MG63 (cell line): ENCODE measurements at regions not wholly inside any gene's neighbourhood (a gene's known extent, or its start where the extent isn't known, plus 50 kb on each side); places are given as distances from the start of the nearest gene placed in this dataset.

Source experiments
- DNase-seq: peaks from one replicate; pipeline ENCODE4 v3.0.0-alpha.2; 2020
- H3K27me3 ChIP-seq: fragments of 250-450 bp; sonication (Bioruptor Pico); 2 replicates; pipeline ENCODE4 v1.5.1; 2020; ENCODE audit warnings: mild to moderate bottlenecking, moderate library complexity
- H3K36me3 ChIP-seq: fragments of 250-450 bp; sonication (Bioruptor Pico); 2 replicates; pipeline ENCODE4 v1.5.1; 2020; ENCODE audit warnings: mild to moderate bottlenecking, moderate library complexity
- H3K4me3 ChIP-seq: fragments of 250-450 bp; sonication (Bioruptor Pico); 2 replicates; pipeline ENCODE4 v1.5.1; 2020; ENCODE audit warnings: mild to moderate bottlenecking, moderate library complexity
- H3K9me3 ChIP-seq: fragments of 250-450 bp; sonication (Bioruptor Pico); 2 replicates; pipeline ENCODE4 v1.5.1; 2020; ENCODE audit warnings: mild to moderate bottlenecking, moderate library complexity

GRCh38 chr9:1837453-1838084 lies 177.6 kb upstream of the SMARCA2 start:
- no peaks in the 10 kb centered on the region for H3K36me3 ChIP-seq
- no peaks in the 10 kb centered on the region for H3K27me3 ChIP-seq
- no peak overlapping the region for H3K4me3 ChIP-seq
- DNase-seq, result peak; percentile 20
- H3K9me3 ChIP-seq, result no peaks in the 10 kb centered on the region

- DNase-seq, result peak; percentile 10
- no peaks in the 10 kb centered on the region for H3K9me3 ChIP-seq
- H3K4me3 ChIP-seq, result no peak overlapping the region
These were observed 175.2 kb upstream of the SMARCA2 start for GRCh38 chr9:1839909-1840308.

DNA sequence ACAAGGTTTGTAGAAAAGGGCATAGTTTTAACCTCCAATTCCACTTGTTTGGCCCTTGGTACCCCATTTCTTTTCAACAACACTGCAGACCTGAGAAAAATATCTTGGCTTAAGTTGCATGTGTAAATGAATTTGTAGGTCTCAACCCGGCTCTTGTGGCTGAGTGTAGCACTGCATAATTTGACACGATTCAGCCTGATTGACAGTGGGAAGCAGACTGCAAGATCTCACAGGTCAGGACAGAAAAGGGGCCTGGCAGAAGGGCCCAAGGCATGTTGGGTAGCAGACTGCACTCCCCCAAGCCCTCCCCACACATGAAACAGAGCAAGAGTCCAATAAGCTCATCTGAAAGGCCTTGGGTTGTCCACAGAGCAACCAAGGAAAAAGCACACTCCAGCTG lies 169.7 kb upstream of the SMARCA2 start:
- Histone ChIP-seq H3K27me3 (no peaks in the 10 kb centered on the region), H3K36me3 (no peaks in the 10 kb centered on the region), H3K4me3 (no peak overlapping the region), H3K9me3 (no peaks in the 10 kb centered on the region)
- DNase-seq, result no peak

More at GRCh38 chr9:1839909-1840308, 175.2 kb upstream of the SMARCA2 start:
- H3K36me3 ChIP-seq, result no peaks in the 10 kb centered on the region
- H3K27me3 ChIP-seq, result no peaks in the 10 kb centered on the region

- no peaks in the 10 kb centered on the region for H3K9me3 ChIP-seq
- H3K4me3 ChIP-seq, result no peak overlapping the region
- H3K27me3 ChIP-seq, result no peaks in the 10 kb centered on the region
- H3K36me3 ChIP-seq, result no peaks in the 10 kb centered on the region
- no peak for DNase-seq
These were observed 159.4 kb upstream of the SMARCA2 start for GRCh38 chr9:1855726-1856125.

DNA sequence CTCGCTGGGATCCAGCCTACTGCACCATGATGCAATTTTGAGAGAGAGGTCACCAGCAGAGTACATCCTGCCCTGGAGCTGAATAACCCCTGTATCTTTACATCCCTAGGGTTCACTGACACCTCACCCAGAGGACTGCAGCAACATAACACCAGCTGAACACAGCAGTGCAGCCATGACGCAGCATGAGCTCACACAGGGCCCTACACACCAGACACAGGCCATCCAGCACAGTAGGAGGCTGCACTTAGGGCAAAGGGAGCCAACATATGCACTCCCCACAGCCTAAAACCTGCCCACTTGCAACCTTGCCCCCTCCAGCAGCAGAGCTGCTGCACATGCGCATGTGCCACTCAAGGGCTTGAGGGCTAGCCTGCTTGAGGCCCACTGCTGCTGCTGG lies 157.3 kb upstream of the SMARCA2 start:
- H3K9me3 ChIP-seq, result no peaks in the 10 kb centered on the region
- no peaks in the 10 kb centered on the region for H3K36me3 ChIP-seq
- DNase-seq, result no peak
- H3K4me3 ChIP-seq, result no peak overlapping the region
- H3K27me3 ChIP-seq, result no peaks in the 10 kb centered on the region

DNA sequence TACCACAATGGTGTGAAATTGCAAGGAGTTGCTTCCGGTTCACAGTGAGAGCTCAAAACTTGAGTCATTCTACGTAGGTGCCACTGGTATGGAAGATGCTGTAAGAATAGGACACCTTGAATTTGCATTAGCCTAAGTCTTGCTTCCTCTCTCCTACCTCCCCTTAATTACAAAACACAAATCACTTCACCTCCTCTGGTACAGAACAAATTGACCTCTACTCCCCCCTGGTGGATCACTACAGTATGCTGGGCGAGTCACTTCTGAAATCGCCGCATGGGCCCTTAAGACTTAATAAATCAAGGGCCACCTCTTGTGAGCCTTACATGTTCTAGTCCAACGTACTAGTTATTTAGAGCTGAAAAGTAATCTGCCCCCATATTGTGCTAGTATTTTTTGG lies 145.3 kb upstream of the SMARCA2 start:
- Histone ChIP-seq H3K27me3 (no peaks in the 10 kb centered on the region), H3K36me3 (no peaks in the 10 kb centered on the region), H3K9me3 (no peaks in the 10 kb centered on the region), H3K4me3 (no peak overlapping the region)
- no peak for DNase-seq

DNA sequence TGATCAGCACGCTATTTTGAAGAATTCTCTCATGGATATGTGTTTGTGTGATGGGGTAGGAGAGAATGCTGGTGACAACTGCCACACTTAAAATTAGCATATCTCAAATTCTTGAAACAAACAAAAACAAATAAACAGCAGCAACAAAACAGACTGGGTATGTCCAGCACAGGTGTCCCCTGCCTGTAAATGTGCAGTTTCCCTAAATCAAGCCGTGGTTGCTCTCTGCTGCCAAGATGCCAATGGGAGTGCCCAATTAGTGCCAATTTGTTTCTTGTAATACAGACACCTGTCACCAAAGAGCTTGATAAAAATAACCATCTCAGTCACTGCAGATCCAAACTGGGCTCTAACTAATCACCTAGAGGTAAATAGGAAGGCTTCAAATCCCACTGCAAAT lies 144.2 kb upstream of the SMARCA2 start:
- no peaks in the 10 kb centered on the region for H3K9me3 ChIP-seq
- no peak for DNase-seq
- H3K4me3 ChIP-seq, result no peak overlapping the region
- H3K36me3 ChIP-seq, result no peaks in the 10 kb centered on the region
- H3K27me3 ChIP-seq, result no peaks in the 10 kb centered on the region

DNA sequence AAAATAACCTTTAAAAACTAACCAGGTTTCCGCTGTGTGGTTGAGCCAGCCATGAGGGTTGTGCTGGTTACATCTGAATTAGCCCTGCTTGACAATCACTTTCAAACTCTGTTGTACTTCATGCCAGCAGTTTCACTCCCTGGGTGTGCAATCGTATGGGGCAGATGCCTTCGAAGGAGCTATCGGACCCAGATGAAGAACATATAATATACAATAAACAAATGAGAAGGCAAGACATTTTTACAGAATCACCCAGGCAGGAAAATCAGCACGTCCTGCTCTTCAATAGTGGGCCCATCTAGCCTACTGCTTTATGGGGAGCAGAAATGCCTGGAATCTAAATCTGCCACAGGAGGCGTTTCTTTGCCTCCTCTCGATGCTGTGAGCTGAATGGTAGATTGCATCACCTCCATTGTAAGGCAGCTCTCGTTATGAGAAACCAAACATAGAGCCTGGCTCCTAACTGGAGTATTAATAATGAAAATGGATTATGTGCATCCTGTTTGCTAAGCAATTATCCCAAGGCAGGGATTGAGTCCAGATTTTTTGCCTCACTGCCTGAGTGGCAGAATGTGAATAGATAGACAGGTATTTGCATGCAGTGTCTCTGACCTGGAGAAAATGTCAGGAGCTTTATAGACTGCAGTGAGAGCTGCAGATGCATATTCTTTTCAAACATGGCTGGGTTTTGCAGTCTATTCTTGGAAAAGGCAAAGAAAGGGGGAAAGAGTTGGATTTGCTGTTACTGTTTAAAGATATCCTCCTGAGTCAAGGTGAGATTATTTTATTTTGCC lies 143.3 kb upstream of the SMARCA2 start:
- H3K4me3 ChIP-seq, result no peak overlapping the region
- no peaks in the 10 kb centered on the region for H3K9me3 ChIP-seq
- no peak for DNase-seq
- H3K36me3 ChIP-seq, result no peaks in the 10 kb centered on the region
- no peaks in the 10 kb centered on the region for H3K27me3 ChIP-seq

DNA sequence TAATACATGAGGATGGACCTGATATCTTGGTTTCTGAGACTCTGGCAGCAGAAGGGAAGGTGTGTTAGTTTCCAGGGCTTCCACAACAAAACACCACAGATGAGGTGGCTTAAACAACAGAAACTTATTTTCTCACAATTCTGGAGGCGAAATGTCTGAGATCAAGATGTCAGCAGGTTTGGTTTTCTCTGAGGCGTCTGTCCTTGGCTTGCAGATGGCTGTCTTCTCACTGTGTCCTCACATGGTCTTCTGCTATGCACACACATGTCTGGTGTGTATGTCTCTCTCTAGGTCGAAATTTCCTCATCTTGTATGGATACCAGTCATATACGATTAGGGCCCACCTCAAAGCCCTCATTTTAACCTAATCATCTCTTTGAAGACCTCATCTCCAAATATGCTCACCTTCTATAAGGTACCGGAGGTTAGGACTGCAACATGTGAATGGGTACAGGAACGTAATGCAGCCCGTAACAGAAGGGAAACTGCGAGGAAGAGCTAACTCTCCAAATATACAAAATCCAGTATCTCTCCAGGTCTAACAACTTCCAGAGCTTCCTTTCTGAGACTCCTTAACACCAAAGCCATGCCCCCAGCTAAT lies 139.8 kb upstream of the SMARCA2 start:
- no peaks in the 10 kb centered on the region for H3K27me3 ChIP-seq
- H3K4me3 ChIP-seq, result no peak overlapping the region
- no peak for DNase-seq
- H3K36me3 ChIP-seq, result no peaks in the 10 kb centered on the region
- H3K9me3 ChIP-seq, result no peaks in the 10 kb centered on the region

DNA sequence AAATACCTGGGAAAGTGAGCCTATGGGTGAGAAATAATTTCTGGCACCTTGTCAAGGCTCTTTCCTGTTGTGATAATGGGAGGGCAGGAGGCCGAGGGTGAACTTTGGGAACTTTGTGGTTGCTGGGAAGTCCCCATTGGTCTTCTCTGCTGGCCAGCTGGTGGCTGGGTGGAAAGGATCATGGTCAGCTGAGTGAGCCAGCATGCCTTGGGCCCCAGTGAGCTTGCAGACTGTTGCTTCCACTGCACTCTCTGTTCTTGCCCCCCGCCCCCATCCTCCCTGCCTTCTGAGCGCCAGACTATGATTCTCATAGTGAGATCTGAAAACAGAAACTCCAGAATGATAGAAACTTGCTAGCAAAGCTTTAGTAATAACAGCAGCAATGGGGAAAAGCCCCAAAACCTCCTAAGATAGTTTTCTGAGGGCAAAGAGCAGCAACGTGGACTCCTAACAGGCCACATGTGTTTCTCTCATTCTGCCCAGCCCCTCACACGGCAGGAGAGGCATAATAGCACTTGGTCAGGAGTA lies 139.2 kb upstream of the SMARCA2 start:
- H3K36me3 ChIP-seq, result no peaks in the 10 kb centered on the region
- no peak overlapping the region for H3K4me3 ChIP-seq
- no peaks in the 10 kb centered on the region for H3K27me3 ChIP-seq
- no peaks in the 10 kb centered on the region for H3K9me3 ChIP-seq
- DNase-seq, result no peak

GRCh38 chr9:1876891-1877496 lies 138.2 kb upstream of the SMARCA2 start:
- Histone ChIP-seq H3K4me3 (no peak overlapping the region), H3K36me3 (no peaks in the 10 kb centered on the region), H3K9me3 (no peaks in the 10 kb centered on the region), H3K27me3 (no peaks in the 10 kb centered on the region)
- no peak for DNase-seq

- H3K9me3 ChIP-seq, result no peaks in the 10 kb centered on the region
- H3K4me3 ChIP-seq, result no peak overlapping the region
- no peak for DNase-seq
- no peaks in the 10 kb centered on the region for H3K36me3 ChIP-seq
- no peaks in the 10 kb centered on the region for H3K27me3 ChIP-seq
These were observed 137.2 kb upstream of the SMARCA2 start for GRCh38 chr9:1877951-1878350.

GRCh38 chr9:1878811-1879210 lies 136.3 kb upstream of the SMARCA2 start:
- H3K9me3 ChIP-seq, result no peaks in the 10 kb centered on the region
- no peaks in the 10 kb centered on the region for H3K36me3 ChIP-seq
- no peak overlapping the region for H3K4me3 ChIP-seq
- DNase-seq, result no peak
- no peaks in the 10 kb centered on the region for H3K27me3 ChIP-seq

DNA sequence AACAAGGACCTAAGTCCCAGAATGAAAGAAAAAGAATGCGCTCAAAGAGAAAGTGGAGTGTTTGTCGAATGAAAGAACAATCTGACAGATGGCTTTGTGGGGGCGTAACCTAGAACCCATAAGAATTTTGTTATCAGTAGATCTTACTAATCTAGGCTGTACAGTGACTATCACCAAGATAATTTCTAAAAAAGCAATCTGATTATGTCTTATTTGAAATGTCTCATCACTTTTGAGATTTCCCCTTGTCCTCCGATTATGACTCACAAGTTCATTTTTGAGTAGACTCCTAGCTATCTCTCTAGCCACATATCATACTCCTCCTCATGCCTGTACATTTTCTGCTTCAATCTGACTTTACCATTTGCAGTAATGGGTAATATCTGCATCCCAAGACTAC lies 135.6 kb upstream of the SMARCA2 start:
- Histone ChIP-seq H3K9me3 (no peaks in the 10 kb centered on the region), H3K36me3 (no peaks in the 10 kb centered on the region), H3K4me3 (no peak overlapping the region), H3K27me3 (no peaks in the 10 kb centered on the region)
- DNase-seq, result no peak

GRCh38 chr9:1880038-1880565 lies 135.0 kb upstream of the SMARCA2 start:
- H3K4me3 ChIP-seq, result no peak overlapping the region
- H3K36me3 ChIP-seq, result no peaks in the 10 kb centered on the region
- DNase-seq, result no peak
- no peaks in the 10 kb centered on the region for H3K9me3 ChIP-seq
- H3K27me3 ChIP-seq, result no peaks in the 10 kb centered on the region

DNA sequence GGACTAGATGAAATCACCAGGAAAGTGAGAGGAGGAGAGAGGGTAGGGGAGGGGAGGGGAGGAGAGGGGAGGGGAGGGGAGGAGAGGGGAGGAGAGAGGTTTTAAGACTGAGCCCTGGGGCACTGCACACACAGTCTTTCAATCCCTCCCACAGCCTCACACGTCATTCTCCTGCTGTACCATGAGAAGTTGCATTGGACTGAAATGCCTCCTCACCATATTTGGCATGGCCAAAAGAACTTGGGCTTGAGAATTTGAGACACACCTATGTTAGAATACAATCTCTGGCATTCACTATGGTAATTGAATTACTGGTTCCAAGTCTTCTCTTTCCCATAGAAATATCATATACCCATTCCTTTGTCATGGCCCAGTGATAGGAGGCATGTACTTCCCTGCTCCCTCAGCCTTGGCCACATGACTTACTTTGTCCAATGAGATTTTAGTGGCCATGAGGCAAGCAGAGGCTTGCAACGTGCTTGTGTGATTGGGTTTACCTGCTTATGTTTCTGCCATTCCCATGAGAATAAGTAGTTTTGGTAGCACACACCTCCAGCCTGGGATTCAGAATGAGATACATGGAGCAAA lies 133.3 kb upstream of the SMARCA2 start:
- Histone ChIP-seq H3K36me3 (no peaks in the 10 kb centered on the region), H3K27me3 (no peaks in the 10 kb centered on the region), H3K4me3 (no peak overlapping the region), H3K9me3 (no peaks in the 10 kb centered on the region)
- no peak for DNase-seq
